ENCODE measurements at regions not wholly inside any gene's neighbourhood (a gene's known extent, or its start where the extent isn't known, plus 50 kb on each side); places are given as distances from the start of the nearest gene placed in this dataset.
"Not testable (repeated sequence)": the region's sequence is repeated elsewhere in the genome, so short reads cannot be mapped to it uniquely, and the experiment has no call there.

GRCh38 chr10:37576154-37576553, 281.3 kb downstream of the ZNF248 start:
- DNase-seq (ENCODE audit: low spot score): no peak

GRCh38 chr10:37572206-37572605, 285.2 kb downstream of the ZNF248 start:
- DNase-seq (ENCODE audit: low spot score): no peak

GRCh38 chr10:37566332-37566731, 291.1 kb downstream of the ZNF248 start:
- no peak for DNase-seq (ENCODE audit: low spot score)

GRCh38 chr10:37563715-37564108, 293.7 kb downstream of the ZNF248 start:
- DNase-seq (ENCODE audit: low spot score): no peak

- no peak for DNase-seq (ENCODE audit: low spot score)
Measured at GRCh38 chr10:37563107-37563714, 294.2 kb downstream of the ZNF248 start.

DNA sequence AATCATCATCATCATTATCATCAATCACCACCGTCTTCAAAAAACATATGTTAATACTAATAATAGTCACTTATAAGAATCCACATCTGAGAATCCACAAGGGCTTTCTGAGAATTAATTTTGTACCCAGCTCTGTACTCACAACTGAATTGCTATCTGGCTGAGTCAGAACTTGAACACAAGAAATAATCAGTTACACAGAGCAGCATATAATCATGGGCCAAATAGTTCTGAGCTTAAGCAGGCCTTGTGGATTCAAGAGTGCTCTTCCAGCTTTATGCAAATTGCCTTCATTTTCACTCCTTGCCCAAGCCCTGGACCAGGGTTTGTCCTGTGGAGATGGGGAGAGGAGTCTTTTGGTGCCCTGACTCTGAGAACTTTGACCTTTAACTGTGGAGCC, 304.5 kb downstream of the ZNF248 start:
- no peak for DNase-seq (ENCODE audit: low spot score)

DNA sequence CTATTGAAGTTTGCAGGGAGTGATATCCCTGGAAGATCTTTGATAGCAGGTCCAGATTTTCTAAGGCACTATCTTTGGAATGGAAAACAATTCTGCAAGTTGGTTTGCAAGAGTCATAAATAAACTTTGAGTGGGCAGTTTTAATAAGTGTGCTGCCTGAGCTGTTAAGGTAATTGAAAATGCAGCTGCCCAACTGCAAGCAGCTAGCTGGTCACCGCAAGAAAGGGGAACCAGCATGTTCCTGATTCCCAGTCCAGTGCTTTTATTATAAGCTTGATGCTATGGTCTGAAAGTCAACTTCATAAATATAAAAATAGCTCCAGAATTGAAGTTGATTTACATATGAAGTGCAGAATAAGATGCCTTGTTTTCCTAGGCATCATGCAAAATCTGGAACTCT, 308.4 kb downstream of the ZNF248 start:
- no peak for DNase-seq (ENCODE audit: low spot score)

DNA sequence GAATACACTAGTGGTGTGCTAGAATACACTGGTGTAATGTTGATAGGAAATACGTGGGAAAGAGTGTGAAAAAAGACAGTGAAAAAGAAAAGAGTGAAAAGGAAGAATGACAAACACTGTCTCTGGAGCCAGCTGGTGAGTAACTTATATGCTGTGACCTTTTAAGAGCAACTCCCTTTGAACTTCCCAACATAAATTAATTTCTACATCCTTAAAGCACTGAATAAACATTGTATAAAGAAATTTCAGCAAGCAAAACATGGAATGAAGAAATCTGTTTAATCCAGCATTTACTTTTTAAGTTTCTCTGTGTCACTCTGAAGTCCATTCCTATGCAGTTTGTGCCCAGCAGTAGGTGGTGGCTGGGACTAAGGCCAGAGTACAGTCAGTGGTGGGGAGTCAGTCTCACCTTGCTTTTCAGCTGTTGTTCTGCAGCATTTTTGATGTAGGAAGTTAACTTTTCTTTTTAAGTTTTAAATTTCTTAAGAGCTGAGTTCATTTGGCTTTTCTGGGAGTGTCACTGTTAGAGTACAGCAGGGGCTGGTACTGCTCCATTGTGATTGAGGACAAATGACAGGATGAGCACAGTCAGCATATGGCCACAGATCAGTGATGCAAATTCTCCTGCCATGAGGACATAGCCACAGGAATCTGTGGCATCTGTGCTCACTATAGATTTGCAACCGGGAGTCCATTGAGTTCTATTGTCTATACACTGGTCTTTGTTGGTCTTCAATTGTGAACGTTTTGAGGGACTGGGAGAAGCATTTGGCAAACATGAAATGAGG, 321.8 kb downstream of the ZNF248 start:
- no peak for DNase-seq (ENCODE audit: low spot score)

DNA sequence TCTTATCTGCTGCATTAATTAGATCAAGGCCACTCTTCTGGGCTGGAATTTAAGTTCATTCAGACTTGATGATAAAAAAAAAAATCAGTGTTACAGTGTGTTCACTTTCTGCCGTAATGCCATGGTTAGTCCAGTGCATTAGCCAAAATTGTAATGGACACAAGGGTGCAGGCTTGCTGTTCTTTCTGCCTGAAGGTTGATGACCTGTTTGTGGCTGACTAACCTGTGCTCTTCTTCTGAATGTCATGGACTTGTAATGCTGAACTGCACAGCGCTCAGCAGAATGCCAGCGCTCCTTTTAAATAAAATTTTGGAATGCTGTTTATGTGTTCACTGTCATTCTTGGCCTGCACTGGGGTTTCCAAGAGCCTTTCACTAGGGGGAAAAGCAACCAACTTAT, 323.2 kb downstream of the ZNF248 start:
- no peak for DNase-seq (ENCODE audit: low spot score)

GRCh38 chr10:37525410-37525809, 332.0 kb downstream of the ZNF248 start:
- not testable (repeated sequence) for DNase-seq (ENCODE audit: low spot score)

- DNase-seq (ENCODE audit: low spot score): no peak
Measured at GRCh38 chr10:37520488-37520887, 336.9 kb downstream of the ZNF248 start.

DNA sequence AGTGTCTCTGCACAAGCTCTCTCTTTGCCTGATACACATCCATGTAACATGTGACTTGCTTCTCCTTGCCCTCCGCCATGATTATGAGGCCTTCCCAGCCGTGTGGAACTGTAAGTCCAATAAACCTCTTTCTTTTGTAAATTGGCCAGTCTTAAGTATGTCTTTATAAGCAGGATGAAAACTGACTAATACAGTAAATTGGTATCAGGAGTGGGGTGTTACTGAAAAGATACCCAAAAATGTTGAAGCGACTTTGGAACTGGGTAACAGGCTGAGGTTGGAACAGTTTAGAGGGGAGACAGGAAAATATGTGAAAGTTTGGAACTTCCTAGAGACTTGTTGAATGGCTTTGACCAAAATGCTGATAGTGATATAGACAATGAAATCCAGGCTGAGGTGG, 346.9 kb downstream of the ZNF248 start:
- DNase-seq (ENCODE audit: low spot score): not testable (repeated sequence)

GRCh38 chr10:37496061-37496460, 361.3 kb downstream of the ZNF248 start:
- DNase-seq (ENCODE audit: low spot score): no peak

DNA sequence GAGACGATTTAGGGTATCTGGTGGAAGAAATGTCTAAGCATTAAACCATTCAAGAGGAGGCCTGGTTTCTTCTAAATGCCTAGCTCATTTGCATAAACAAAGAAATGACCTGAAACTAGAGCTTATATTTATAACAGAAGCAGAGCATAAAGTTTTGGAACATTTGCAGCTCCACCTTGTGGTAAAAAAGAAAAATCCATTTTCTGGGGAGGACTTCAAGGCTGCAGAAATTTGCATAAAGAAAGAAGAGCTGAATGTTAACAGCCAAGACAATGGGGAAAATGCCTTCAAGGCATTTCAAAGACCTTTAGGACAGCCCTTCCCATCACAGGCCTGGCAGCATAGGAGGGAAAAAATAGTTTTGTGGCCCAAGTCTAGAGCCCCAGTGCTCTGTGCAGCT, 362.0 kb downstream of the ZNF248 start:
- no peak for DNase-seq (ENCODE audit: low spot score)

GRCh38 chr10:37493185-37493796, 364.1 kb downstream of the ZNF248 start:
- DNase-seq (ENCODE audit: low spot score): not testable (repeated sequence)

- peak; percentile 7 for DNase-seq (ENCODE audit: low spot score)
Measured at GRCh38 chr10:37490266-37490665, 364.9 kb downstream of the ANKRD30A start.

GRCh38 chr10:37489658-37490003, 364.2 kb downstream of the ANKRD30A start:
- DNase-seq (ENCODE audit: low spot score): peak; percentile 14

DNA sequence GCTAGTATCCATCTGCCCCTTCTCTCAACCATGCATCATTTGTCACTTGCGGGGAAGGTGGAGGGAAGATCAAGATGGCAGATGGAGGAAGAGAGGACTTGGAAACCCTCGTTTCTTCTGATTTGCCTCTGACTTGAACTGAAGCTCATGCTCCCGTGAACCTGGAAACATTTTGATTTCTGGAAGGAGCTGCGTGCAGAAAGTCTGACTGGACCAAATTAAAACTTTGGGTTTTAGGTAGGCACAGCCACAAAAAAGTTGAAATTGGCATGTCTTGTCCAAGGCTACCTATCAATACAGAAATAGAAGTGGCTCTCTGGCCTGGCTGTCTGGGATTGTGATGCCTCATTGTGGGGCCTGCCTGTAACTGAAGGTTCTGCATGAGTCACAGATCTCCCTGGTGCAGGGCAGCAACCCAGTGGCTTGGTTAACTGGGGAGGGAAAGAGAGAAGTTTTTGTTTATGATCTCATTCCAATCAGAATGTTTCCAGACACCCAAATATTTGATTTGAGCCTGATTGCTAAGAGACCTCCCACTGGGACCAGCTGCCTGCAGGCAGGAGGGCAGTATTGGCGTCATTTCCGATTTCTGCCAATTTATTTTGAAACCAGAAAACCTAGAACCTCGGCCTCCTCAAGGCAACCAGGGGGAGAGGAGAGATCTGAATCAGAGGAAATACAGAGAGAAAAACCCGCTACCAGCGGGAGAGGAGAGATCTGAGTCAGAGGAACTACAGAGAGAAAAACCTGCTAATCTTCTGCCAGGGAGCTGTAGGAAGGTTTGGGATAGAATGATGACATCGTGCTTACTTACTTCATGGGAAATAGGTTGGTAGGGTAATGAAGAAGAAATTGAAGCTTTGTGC, 363.6 kb downstream of the ANKRD30A start:
- peak; percentile 36 for DNase-seq (ENCODE audit: low spot score)

DNA sequence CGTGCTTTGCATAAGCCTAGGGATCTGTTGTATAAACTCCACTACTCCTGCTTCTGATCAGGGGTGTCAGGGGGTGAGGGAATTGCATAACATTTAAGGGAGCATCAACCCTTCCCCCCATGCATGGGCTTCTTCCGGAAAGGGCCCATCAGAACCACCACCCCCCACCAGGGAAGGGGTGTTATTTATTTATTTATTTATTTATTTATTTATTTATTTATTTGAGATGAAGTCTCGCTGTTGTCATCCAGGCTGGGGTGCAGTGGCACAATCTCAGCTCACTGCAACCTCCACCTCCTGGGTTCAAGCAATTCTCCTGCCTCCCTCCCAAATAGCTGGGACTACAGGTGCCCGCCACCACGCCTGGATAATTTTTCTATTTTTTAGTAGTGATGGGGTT, 355.2 kb downstream of the ANKRD30A start:
- not testable (repeated sequence) for DNase-seq (ENCODE audit: low spot score)

DNA sequence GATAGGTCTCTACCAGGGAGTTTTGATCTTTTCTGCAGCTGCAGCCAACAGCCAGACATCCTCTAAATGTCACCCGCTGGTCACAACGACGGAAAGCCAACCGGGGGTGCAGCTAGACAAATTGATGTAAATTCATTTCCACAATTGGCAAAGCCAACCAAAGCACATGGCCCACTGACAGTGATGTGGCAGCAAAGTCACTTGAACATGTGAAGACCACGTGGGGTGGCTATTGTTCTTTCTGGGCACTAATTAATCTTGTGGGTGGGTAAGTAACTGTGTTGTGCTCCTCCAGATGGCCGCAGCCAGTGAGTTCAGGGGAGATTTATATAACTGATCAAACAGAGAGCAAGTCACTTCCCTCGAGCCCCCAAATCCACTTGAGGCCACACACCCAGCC, 354.1 kb downstream of the ANKRD30A start:
- no peak for DNase-seq (ENCODE audit: low spot score)

DNA sequence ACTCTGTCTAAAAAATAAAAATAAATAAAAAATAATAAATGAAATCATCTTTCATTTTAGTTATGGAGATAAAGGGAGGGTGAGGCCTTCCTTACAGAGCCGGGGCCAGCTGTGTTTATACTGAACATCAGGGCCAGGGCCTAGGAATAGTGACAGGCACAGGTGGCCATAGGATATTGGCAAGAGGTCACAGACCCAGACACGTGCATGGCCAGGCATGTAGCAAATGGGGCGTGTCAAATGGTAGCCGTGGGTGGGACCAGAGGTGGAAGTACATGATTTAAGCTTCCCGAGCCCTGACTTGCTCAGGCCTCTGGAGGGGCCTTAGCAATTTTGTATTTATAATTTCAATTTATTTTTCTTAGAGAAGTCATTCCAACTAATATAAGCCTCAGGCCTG, 353.0 kb downstream of the ANKRD30A start:
- no peak for DNase-seq (ENCODE audit: low spot score)

DNA sequence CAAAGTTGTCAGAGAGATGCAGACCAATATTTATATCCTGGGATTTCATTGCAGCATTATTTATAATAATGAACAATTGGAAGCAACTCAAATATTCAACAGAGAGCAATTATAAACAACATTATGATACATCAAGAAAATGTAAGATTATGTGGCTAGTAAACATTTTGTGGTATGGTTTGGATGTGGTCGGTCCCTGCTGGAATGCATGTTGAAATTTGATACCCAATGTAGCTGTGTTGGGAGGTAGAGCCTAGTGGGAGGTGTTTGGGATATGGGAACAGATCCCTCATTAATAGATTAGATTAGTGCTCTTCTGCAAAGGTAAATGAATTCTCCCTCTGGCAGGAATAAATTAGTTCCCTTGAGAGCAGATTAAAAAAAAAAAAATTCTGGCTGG, 350.9 kb downstream of the ANKRD30A start:
- DNase-seq (ENCODE audit: low spot score): no peak
